GM23338 (cell line): ENCODE measurements at regions not wholly inside any gene's neighbourhood (a gene's known extent, or its start where the extent isn't known, plus 50 kb on each side); places are given as distances from the start of the nearest gene placed in this dataset.
"Not testable (repeated sequence)": the region's sequence is repeated elsewhere in the genome, so short reads cannot be mapped to it uniquely, and the experiment has no call there.

Experiments used
- ATAC-seq: fragments of 200-7000 bp; cut with Tn5 transposase; 3 replicates; pipeline ENCODE4 v1.9.1; 2020
- DNase-seq: peaks from one replicate; pipeline ENCODE4 v3.0.0-alpha.2; 2015; ENCODE audit warnings: low spot score
- H2AFZ ChIP-seq: fragments of 200-600 bp; sonication (generic); 2 replicates; pipeline ENCODE4 v1.8.0; 2016; ENCODE audit warnings: antibody characterized with exemption, mild to moderate bottlenecking, moderate library complexity
- H3F3A ChIP-seq: fragments of 200-600 bp; sonication (generic); replicated peaks from 2 replicates; pipeline ENCODE4 v1.8.0; 2017; ENCODE audit warnings: antibody characterized with exemption, mixed run types, low read depth
- H3K27ac ChIP-seq: fragments of 200-600 bp; sonication (generic); 2 replicates; pipeline ENCODE4 v1.6.1; 2016; ENCODE audit warnings: low read depth
- H3K27me3 ChIP-seq: fragments of 200-600 bp; sonication (generic); 2 replicates; pipeline ENCODE4 v1.8.0; 2016; ENCODE audit warnings: mild to moderate bottlenecking, mixed run types, moderate library complexity; ENCODE audit not compliant: insufficient read depth
- H3K36me3 ChIP-seq: fragments of 200-600 bp; sonication (generic); 2 replicates; pipeline ENCODE4 v1.8.0; 2016; ENCODE audit warnings: mild to moderate bottlenecking; ENCODE audit not compliant: insufficient read depth
- H3K4me1 ChIP-seq: fragments of 200-600 bp; sonication (generic); 2 replicates; pipeline ENCODE4 v1.8.0; 2016; ENCODE audit warnings: mild to moderate bottlenecking, moderate library complexity; ENCODE audit not compliant: insufficient read depth
- H3K4me2 ChIP-seq: fragments of 200-600 bp; sonication (generic); 2 replicates; pipeline ENCODE4 v1.7.1; 2017; ENCODE audit warnings: mixed run types
- H3K4me3 ChIP-seq: fragments of 200-600 bp; sonication (generic); 2 replicates; pipeline ENCODE4 v1.6.1; 2016; ENCODE audit warnings: mixed run types
- H3K79me2 ChIP-seq: fragments of 200-600 bp; sonication (generic); replicated peaks from 2 replicates; pipeline ENCODE4 v1.8.0; 2017; ENCODE audit warnings: mild to moderate bottlenecking; ENCODE audit not compliant: insufficient read depth
- H3K9me2 ChIP-seq: fragments of 200-600 bp; sonication (generic); 2 replicates; pipeline ENCODE4 v1.8.0; 2017; ENCODE audit not compliant: insufficient read depth
- H4K20me1 ChIP-seq: fragments of 200-600 bp; sonication (generic); replicated peaks from 2 replicates; pipeline ENCODE4 v1.8.0; 2017; ENCODE audit warnings: mild to moderate bottlenecking; ENCODE audit not compliant: insufficient read depth
- H3K27ac Mint-ChIP-seq: 2 replicates; pipeline ENCODE4 v1.8.0; 2020; ENCODE audit warnings: inconsistent platforms, mild to moderate bottlenecking, moderate library complexity, mixed read lengths
- H3K27me3 Mint-ChIP-seq: 3 replicates; pipeline ENCODE4 v1.8.0; 2022; ENCODE audit warnings: low read depth, mild to moderate bottlenecking, moderate library complexity, mixed read lengths, inconsistent platforms; ENCODE audit not compliant: insufficient read depth, poor library complexity
- H3K36me3 Mint-ChIP-seq: 3 replicates; pipeline ENCODE4 v1.8.0; 2021; ENCODE audit warnings: low read depth, mild to moderate bottlenecking, inconsistent platforms, moderate library complexity, mixed read lengths
- H3K4me1 Mint-ChIP-seq: 3 replicates; pipeline ENCODE4 v1.8.0; 2020; ENCODE audit warnings: mild to moderate bottlenecking, inconsistent platforms, mixed read lengths
- H3K4me3 Mint-ChIP-seq: 3 replicates; pipeline ENCODE4 v1.8.0; 2021; ENCODE audit warnings: moderate library complexity, mild to moderate bottlenecking, inconsistent platforms, mixed read lengths
- H3K9me3 Mint-ChIP-seq: 3 replicates; pipeline ENCODE4 v1.8.0; 2020; ENCODE audit warnings: moderate library complexity, mild to moderate bottlenecking, inconsistent platforms, mixed read lengths

DNA sequence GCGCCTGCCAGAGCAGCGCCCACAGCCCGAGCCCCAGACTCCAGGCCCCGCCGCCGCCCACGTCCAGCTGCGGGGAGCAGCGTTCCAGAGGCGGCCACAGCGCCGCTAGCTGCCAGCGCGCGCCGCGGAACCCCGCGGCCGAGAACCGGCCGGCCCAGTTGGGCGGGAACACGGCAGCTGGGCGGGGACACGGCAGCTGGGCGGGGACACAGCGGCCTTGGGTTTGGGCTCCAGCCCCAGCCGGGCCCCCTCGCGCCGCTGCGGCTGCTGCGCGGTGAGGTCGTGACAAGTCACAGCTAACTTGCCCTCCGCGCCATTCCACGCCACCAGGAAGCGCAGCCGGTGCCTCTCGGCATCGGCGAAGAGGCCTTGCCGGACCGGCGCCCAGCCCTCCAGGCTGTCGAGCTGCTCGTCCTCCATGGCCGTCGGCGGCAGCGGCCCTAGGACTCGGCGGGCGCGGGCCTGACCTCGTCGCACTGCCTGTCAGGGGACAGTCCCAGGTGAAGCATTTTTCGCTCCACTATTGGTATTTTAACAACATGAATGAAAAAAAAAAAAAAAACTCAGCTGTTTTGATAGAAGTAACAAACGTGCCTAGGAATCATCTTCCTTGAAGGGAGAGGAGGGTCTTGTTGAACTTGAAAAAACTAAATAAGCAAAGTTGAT, 56.6 kb upstream of the GOLGA8N start:
- not testable (repeated sequence) for H4K20me1 ChIP-seq, H3K9me3 Mint-ChIP-seq, H3K79me2 ChIP-seq, H3K4me1 Mint-ChIP-seq, H3K27me3 Mint-ChIP-seq, H3K4me1 ChIP-seq, H2AFZ ChIP-seq, H3K36me3 Mint-ChIP-seq, H3K36me3 ChIP-seq, H3F3A ChIP-seq, H3K27ac ChIP-seq, H3K27ac Mint-ChIP-seq, H3K27me3 ChIP-seq, H3K9me2 ChIP-seq
- DNase-seq (peak; percentile 26), ATAC-seq (peak; percentile 96)
- Histone ChIP-seq H3K4me2 (peak overlapping the region; percentile 73; the same call in 1 of the 2 replicates), H3K4me3 (peak overlapping the region; percentile 57)
- peak overlapping the region; percentile 65; the same call in 2 of the 3 replicates for H3K4me3 Mint-ChIP-seq

DNA sequence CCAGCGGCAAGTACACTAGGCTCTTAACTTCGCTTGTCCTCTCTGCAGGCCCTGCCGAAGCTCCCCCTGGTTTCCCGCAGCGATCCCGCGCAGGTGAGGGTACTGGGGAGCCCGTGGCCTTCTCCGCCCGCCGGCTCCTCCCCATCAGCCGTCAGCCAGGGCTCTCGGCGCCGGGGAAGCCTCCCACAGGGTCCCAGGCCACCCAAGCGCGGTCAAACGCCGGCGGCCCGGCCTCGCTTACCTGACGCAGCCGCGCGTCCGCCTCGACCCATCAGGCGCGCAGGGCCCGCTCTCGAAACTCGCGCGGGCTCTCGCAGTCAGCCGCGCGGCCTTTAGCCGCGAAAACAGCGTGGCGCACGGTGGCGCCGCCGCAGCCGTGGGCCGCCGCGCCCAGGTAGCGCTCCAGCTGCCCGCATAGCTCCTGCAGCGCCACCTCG, 57.2 kb upstream of the GOLGA8N start:
- H3K27ac ChIP-seq, H3K27me3 Mint-ChIP-seq, H3K36me3 ChIP-seq, H3K4me2 ChIP-seq, H3K27me3 ChIP-seq, H4K20me1 ChIP-seq, H3K9me2 ChIP-seq, H3K4me1 Mint-ChIP-seq, H3K27ac Mint-ChIP-seq, H3K4me1 ChIP-seq, H3K9me3 Mint-ChIP-seq, H2AFZ ChIP-seq, H3K4me3 Mint-ChIP-seq, H3K4me3 ChIP-seq, H3F3A ChIP-seq, H3K79me2 ChIP-seq, H3K36me3 Mint-ChIP-seq, DNase-seq: not testable (repeated sequence)
- peak; percentile 73 for ATAC-seq

DNA sequence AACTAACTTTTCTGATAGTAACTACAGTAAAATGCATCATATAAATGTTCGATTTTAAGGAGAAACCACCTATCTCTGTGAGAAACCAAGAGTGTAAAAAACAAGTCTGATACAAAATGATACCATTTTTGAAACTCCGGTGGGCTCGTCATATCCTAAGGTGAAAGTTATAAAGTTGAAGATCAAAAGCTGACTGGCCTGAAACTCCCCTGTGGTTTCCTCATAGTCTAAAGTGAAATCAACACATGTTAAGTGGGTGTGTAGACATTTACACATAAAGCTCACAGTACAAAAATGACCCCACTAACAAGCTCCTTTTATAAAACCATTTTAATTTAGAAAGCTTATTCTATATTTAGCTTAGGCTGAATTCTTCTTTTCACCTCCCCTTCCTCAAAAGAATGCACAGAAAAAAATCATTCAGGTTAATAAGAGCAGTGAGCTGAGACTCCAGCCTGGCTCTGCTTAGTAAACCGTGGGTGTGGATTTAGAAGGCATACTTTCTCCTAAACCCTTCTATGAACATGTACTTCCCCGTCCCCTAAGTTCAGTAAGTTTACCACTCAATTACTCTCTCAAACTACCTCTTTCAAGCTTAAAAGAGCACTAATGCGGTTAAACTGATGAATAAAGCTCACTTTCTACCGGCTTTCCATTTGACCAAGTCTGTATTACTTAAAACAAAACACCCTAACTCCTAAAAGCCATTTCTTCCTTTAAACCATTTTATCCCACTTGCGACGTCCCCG, 57.9 kb upstream of the GOLGA8N start:
- not testable (repeated sequence) for ATAC-seq, H3K27ac Mint-ChIP-seq

DNA sequence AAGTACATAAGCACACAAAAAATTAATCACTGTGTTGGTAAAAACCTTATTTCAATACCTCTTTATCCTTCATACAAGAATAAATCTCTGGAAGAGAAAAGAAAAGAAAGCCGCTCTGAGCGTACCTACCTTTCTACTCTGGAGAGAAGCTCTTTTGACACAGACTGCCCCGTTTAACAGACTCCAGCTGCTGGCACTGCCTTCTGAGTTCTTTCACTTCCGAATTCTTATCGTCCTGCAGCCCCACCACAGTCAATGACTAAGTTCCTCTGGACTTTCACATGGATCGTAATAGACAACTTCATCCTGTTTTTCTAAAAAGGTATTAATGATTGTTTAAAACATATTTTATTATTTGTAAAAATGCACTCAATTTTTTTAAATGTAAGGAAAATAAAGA, 67.5 kb upstream of the GOLGA8O start:
- H3K27me3 ChIP-seq, H3K4me3 Mint-ChIP-seq, H3F3A ChIP-seq, H2AFZ ChIP-seq, H3K4me1 Mint-ChIP-seq, H3K36me3 Mint-ChIP-seq, H3K4me1 ChIP-seq, DNase-seq, H3K27ac ChIP-seq, H3K27ac Mint-ChIP-seq, H3K4me3 ChIP-seq, H3K9me2 ChIP-seq, H3K9me3 Mint-ChIP-seq, H3K79me2 ChIP-seq, H3K27me3 Mint-ChIP-seq, H3K36me3 ChIP-seq, ATAC-seq, H4K20me1 ChIP-seq, H3K4me2 ChIP-seq: not testable (repeated sequence)

More for the DNA sequence above, 57.9 kb upstream of the GOLGA8N start:
- not testable (repeated sequence) for H3K79me2 ChIP-seq, H3K9me2 ChIP-seq, H3K4me1 ChIP-seq, H4K20me1 ChIP-seq, H3K4me3 Mint-ChIP-seq, H3K27me3 ChIP-seq, H2AFZ ChIP-seq, H3K27ac ChIP-seq, H3K4me3 ChIP-seq, H3K4me1 Mint-ChIP-seq, H3K9me3 Mint-ChIP-seq, DNase-seq, H3K27me3 Mint-ChIP-seq, H3K4me2 ChIP-seq, H3K36me3 Mint-ChIP-seq, H3K36me3 ChIP-seq, H3F3A ChIP-seq

DNA sequence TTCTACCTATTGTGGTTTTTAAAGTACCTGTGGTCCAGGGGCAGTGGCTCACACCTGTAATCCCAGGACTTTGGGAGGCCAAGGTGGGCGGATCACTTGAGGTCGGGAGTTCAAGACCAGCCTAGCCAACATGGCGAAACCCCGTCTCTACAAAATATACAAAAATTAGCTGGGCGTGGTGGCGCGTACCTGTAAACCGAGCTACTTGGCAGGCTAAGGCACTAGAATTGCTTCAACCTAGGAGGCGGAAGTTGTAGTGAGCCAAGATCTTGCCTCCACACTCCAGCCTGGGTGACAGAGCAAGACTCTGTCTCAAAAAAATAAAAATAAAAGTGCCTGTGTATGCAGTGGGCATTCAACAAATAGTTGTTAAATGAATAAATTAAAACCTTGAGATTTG, 67.0 kb upstream of the GOLGA8O start:
- not testable (repeated sequence) for H3K79me2 ChIP-seq, H3K27me3 Mint-ChIP-seq, H3K4me3 ChIP-seq, H3K4me3 Mint-ChIP-seq, H3K4me1 ChIP-seq, H3K27ac Mint-ChIP-seq, H3K27me3 ChIP-seq, H3K4me1 Mint-ChIP-seq, H3K9me2 ChIP-seq, H3K27ac ChIP-seq, H3K36me3 ChIP-seq, H3K4me2 ChIP-seq, H3K9me3 Mint-ChIP-seq, DNase-seq, ATAC-seq, H3F3A ChIP-seq, H3K36me3 Mint-ChIP-seq, H4K20me1 ChIP-seq, H2AFZ ChIP-seq

DNA sequence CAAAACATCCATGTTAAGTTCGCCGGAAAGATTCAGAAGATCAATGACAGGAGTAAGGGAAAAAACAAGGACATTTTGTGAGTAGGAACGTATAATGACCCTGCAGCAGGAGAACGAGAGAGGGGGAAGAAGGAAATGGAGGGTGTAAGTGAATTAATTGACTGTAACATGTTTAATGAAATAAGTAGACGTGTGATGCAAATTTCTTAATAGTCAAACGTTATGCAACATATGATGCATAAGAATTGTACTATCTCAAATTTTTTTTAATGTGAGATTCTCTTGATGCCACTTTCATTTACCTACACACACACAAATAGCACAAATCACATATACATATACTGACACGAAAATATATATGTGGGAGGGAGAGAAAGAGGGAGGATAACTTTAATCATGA, 63.5 kb upstream of the GOLGA8O start:
- not testable (repeated sequence) for H3K27me3 ChIP-seq, H3K4me3 Mint-ChIP-seq, H3K27ac Mint-ChIP-seq, H3K27ac ChIP-seq, H3K36me3 Mint-ChIP-seq, H3K4me3 ChIP-seq, H3K9me3 Mint-ChIP-seq, H3F3A ChIP-seq, H3K27me3 Mint-ChIP-seq, H4K20me1 ChIP-seq, H3K79me2 ChIP-seq, H3K4me1 ChIP-seq, ATAC-seq, H2AFZ ChIP-seq, H3K36me3 ChIP-seq, H3K4me2 ChIP-seq, H3K9me2 ChIP-seq, DNase-seq, H3K4me1 Mint-ChIP-seq
